ENCODE measurements at regions not wholly inside any gene's neighbourhood (a gene's known extent, or its start where the extent isn't known, plus 50 kb on each side); places are given as distances from the start of the nearest gene placed in this dataset.

DNA sequence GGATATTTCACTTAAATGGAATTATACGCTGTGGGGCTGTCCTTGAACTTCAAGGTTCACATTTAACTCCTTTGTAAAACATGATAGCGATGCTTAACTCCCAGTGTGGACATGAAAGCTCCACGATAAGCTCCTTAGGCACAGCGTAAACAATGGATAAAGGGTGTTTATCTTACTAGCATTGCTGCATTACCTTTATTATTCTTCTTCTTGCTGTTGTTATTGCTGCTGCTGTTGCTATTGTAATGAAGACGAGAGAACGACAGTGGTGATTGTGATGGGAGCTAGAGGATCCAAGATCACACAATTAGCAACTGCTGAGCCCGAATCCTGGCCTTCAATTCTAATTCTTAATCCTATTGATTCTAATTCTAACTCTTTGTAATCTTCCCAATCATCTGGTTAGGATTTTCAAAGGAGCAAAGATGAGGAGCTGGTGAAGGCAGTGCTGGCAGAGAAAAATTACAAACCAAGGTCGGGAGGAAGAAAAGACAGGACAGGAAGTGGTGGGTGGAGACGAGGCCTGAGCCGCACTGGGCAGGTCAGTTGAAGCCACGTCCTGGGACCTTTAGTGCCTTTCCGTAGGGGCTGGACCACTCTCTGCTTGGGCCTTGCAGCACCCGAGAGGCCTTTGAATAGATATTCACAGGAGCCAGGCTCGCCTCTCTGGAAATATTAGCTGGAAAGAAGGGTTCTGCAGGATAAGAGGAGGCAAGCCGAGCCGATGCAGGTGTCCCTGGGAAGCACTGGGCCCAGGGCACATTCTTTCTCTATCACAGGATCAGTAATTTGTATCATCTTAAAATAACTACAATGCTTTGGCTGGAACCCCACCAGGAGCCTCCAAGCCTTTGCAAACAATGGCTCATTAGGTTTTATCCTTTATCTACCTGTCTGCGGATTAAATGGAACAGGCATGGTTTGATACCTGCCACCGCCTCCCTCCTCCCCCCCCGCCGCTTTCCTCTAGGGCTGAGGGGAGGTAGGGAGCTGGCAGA is 571.6 kb downstream of the AJAP1 start:
- TF ChIP-seq TAF1 (IDR thresholded peaks at IDR 0.05; ENCODE audit: borderline replicate concordance, insufficient read depth, low read length) (no peak), FOXP2 (optimal IDR thresholded peaks at IDR 0.05; ENCODE audit: borderline replicate concordance, extremely low read depth, extremely low read length, insufficient read depth) (no peak), POLR2AphosphoS5 (IDR thresholded peaks at IDR 0.05; ENCODE audit: low read depth, low read length) (no peak), REST (IDR thresholded peaks at IDR 0.05; ENCODE audit: insufficient read depth in 1 of 2, low read depth in 2 of 2, low read length in 2 of 2) (no peak), SIN3A (IDR thresholded peaks at IDR 0.05; ENCODE audit: borderline replicate concordance, insufficient read depth, low read length) (no peak)

DNA sequence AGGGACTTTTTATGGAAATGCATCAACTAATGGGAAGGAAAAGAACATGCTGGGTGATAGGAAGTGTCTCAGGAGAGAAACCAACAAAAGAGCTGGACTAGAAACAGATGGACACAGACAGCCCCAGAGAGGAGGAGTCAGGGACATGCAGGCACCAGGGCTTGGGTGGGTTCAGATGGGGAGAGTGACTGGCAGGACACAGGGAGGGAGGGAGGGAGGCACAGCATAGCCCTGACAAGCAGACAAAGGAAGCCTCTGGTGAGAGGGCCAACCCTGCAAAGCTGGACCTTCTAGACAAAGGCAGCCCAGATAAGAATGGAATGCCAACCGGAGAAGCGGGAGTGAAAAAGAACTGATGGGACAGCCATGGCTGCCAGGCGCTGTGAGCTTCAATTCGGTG is 568.8 kb downstream of the AJAP1 start:
- no peak for TF ChIP-seq POLR2AphosphoS5 (IDR thresholded peaks at IDR 0.05; ENCODE audit: low read depth, low read length)
- TF ChIP-seq SIN3A (IDR thresholded peaks at IDR 0.05; ENCODE audit: borderline replicate concordance, insufficient read depth, low read length): no peak
- no peak for TF ChIP-seq REST (IDR thresholded peaks at IDR 0.05; ENCODE audit: insufficient read depth in 1 of 2, low read depth in 2 of 2, low read length in 2 of 2)
- no peak for TF ChIP-seq FOXP2 (optimal IDR thresholded peaks at IDR 0.05; ENCODE audit: borderline replicate concordance, extremely low read depth, extremely low read length, insufficient read depth)
- no peak for TF ChIP-seq TAF1 (IDR thresholded peaks at IDR 0.05; ENCODE audit: borderline replicate concordance, insufficient read depth, low read length)

- TF ChIP-seq FOXP2 (optimal IDR thresholded peaks at IDR 0.05; ENCODE audit: borderline replicate concordance, extremely low read depth, extremely low read length, insufficient read depth) (no peak), SIN3A (IDR thresholded peaks at IDR 0.05; ENCODE audit: borderline replicate concordance, insufficient read depth, low read length) (no peak), POLR2AphosphoS5 (IDR thresholded peaks at IDR 0.05; ENCODE audit: low read depth, low read length) (no peak), REST (IDR thresholded peaks at IDR 0.05; ENCODE audit: insufficient read depth in 1 of 2, low read depth in 2 of 2, low read length in 2 of 2) (no peak), TAF1 (IDR thresholded peaks at IDR 0.05; ENCODE audit: borderline replicate concordance, insufficient read depth, low read length) (no peak)
Observed at GRCh38 chr1:5222626-5223025, 568.2 kb downstream of the AJAP1 start.

- TF ChIP-seq REST (IDR thresholded peaks at IDR 0.05; ENCODE audit: insufficient read depth in 1 of 2, low read depth in 2 of 2, low read length in 2 of 2): no peak
- TF ChIP-seq TAF1 (IDR thresholded peaks at IDR 0.05; ENCODE audit: borderline replicate concordance, insufficient read depth, low read length): no peak
- no peak for TF ChIP-seq SIN3A (IDR thresholded peaks at IDR 0.05; ENCODE audit: borderline replicate concordance, insufficient read depth, low read length)
- no peak for TF ChIP-seq FOXP2 (optimal IDR thresholded peaks at IDR 0.05; ENCODE audit: borderline replicate concordance, extremely low read depth, extremely low read length, insufficient read depth)
Observed at GRCh38 chr1:5221451-5221850, 567.0 kb downstream of the AJAP1 start.

Measured in PFSK-1 (cell line).